IMR-90 (cell line): ENCODE measurements at regions not wholly inside any gene's neighbourhood (a gene's known extent, or its start where the extent isn't known, plus 50 kb on each side); places are given as distances from the start of the nearest gene placed in this dataset.

ENCODE experiments used
- ATAC-seq: fragments of 200-7000 bp; cut with Tn5 transposase; 2 replicates; pipeline ENCODE4 v1.9.1; 2020; ENCODE audit warnings: low read depth, mild to moderate bottlenecking, moderate library complexity
- BruUV-seq: library from RNA; stranded (reverse); fragments of 400-500 nt; replicated peaks from 2 replicates; lab custom pipeline; 2021; lab: Mats Ljungman, UMichigan
- CTCF ChIA-PET: fragments of 300-600 bp; formaldehyde crosslinking; extraction: SDS; loops from one replicate; lab custom pipeline; 2021; ENCODE audit warnings: antibody characterized with exemption; lab: Yijun Ruan, JAX
- POLR2A ChIA-PET: fragments of 300-600 bp; sonication (Branson Sonifier 250); formaldehyde crosslinking; loops from one replicate; lab custom pipeline; 2022; ENCODE audit warnings: antibody characterized with exemption; ENCODE audit not compliant: unreplicated experiment; lab: Charles Lee
- DNase-seq: peaks from one replicate; pipeline ENCODE4 v3.0.0; 2013
- H2AFZ ChIP-seq: replicated peaks from 2 replicates; pipeline ENCODE3; 2013; ENCODE audit warnings: low read length, mild to moderate bottlenecking; ENCODE audit not compliant: poor library complexity
- H2AK5ac ChIP-seq: 2 replicates; pipeline ENCODE4 v1.6.1; 2013; ENCODE audit warnings: low read depth, low read length, inconsistent platforms
- H2AK9ac ChIP-seq: replicated peaks from 2 replicates; pipeline ENCODE3; 2013; ENCODE audit warnings: mild to moderate bottlenecking, low read depth, low read length, moderate library complexity; ENCODE audit not compliant: poor library complexity
- H2BK120ac ChIP-seq: 2 replicates; pipeline ENCODE4 v1.6.1; 2013; ENCODE audit warnings: low read depth, low read length, inconsistent platforms
- H2BK15ac ChIP-seq: 3 replicates; pipeline ENCODE4 v1.6.1; 2013; ENCODE audit warnings: low read depth, low read length, inconsistent platforms
- H2BK20ac ChIP-seq: 2 replicates; pipeline ENCODE4 v1.6.1; 2013; ENCODE audit warnings: low read depth, mild to moderate bottlenecking, inconsistent platforms, low read length, moderate library complexity
- H2BK5ac ChIP-seq: 2 replicates; pipeline ENCODE4 v1.6.1; 2013; ENCODE audit warnings: mild to moderate bottlenecking, low read depth, low read length, inconsistent platforms; ENCODE audit not compliant: poor library complexity, severe bottlenecking
- H3K14ac ChIP-seq: replicated peaks from 2 replicates; pipeline ENCODE4 v1.6.1; 2013; ENCODE audit warnings: low read depth, low read length, inconsistent platforms
- H3K18ac ChIP-seq: 2 replicates; pipeline ENCODE4 v1.6.1; 2013; ENCODE audit warnings: low read depth, low read length, control low read depth
- H3K23ac ChIP-seq: 2 replicates; pipeline ENCODE4 v1.6.1; 2013; ENCODE audit warnings: low read depth, low read length, inconsistent platforms
- H3K27ac ChIP-seq: 2 replicates; pipeline ENCODE4 v1.5.1; 2013; ENCODE audit warnings: mild to moderate bottlenecking, control low read depth, low read length; ENCODE audit not compliant: insufficient read depth
- H3K27me3 ChIP-seq: 2 replicates; pipeline ENCODE4 v1.6.1; 2013; ENCODE audit warnings: low read length; ENCODE audit not compliant: control insufficient read depth, insufficient read depth
- H3K36me3 ChIP-seq: 2 replicates; pipeline ENCODE4 v1.6.1; 2013; ENCODE audit warnings: low read length, mixed read lengths; ENCODE audit not compliant: control insufficient read depth, insufficient read depth
- H3K4ac ChIP-seq: 2 replicates; pipeline ENCODE4 v1.6.1; 2013; ENCODE audit warnings: low read depth, low read length, inconsistent platforms
- H3K4me1 ChIP-seq: 2 replicates; pipeline ENCODE4 v1.6.1; 2013; ENCODE audit warnings: low read length, mixed read lengths; ENCODE audit not compliant: control insufficient read depth, insufficient read depth
- H3K4me2 ChIP-seq: 2 replicates; pipeline ENCODE4 v1.6.1; 2013; ENCODE audit warnings: low read depth, mild to moderate bottlenecking, control low read depth, low read length, moderate library complexity
- H3K4me3 ChIP-seq: 2 replicates; pipeline ENCODE4 v1.5.1; 2013; ENCODE audit warnings: low read depth, mild to moderate bottlenecking, control low read depth, low read length, moderate library complexity; ENCODE audit not compliant: insufficient read depth
- H3K56ac ChIP-seq: 2 replicates; pipeline ENCODE4 v1.6.1; 2013; ENCODE audit warnings: low read length, inconsistent platforms; ENCODE audit not compliant: insufficient read depth; ENCODE audit errors: extremely low read depth
- H3K79me1 ChIP-seq, 2 experiments: 2 replicates each; pipeline ENCODE4 v1.6.1; 2013; ENCODE audit warnings: low read length in 2 of 2, inconsistent platforms in 1 of 2, low read depth in 1 of 2
- H3K9ac ChIP-seq: 2 replicates; pipeline ENCODE4 v1.6.1; 2013; ENCODE audit warnings: low read depth, low read length, control low read depth
- H3K9me1 ChIP-seq: 2 replicates; pipeline ENCODE4 v1.6.1; 2013; ENCODE audit warnings: low read length, inconsistent platforms; ENCODE audit not compliant: insufficient read depth
- H3K9me3 ChIP-seq: 2 replicates; pipeline ENCODE4 v1.6.1; 2013; ENCODE audit warnings: low read length; ENCODE audit not compliant: control insufficient read depth, insufficient read depth
- H4K20me1 ChIP-seq: 2 replicates; pipeline ENCODE4 v1.6.1; 2013; ENCODE audit warnings: low read length, inconsistent platforms; ENCODE audit not compliant: insufficient read depth
- H4K5ac ChIP-seq: 2 replicates; pipeline ENCODE4 v1.6.1; 2013; ENCODE audit warnings: mild to moderate bottlenecking, low read depth, low read length, control low read depth
- H4K8ac ChIP-seq, 2 experiments: 2 replicates each; pipeline ENCODE4 v1.6.1; 2013; ENCODE audit warnings: low read depth in 2 of 2, low read length in 2 of 2, control low read depth in 1 of 2, inconsistent platforms in 1 of 2
- H4K91ac ChIP-seq: 2 replicates; pipeline ENCODE4 v1.6.1; 2013; ENCODE audit warnings: low read depth, low read length, inconsistent platforms; ENCODE audit not compliant: insufficient read depth
- BHLHE40 ChIP-seq: fragments of 150-350 bp; IDR thresholded peaks from 2 replicates; pipeline ENCODE4 v1.6.1; 2016; ENCODE audit warnings: mild to moderate bottlenecking, low read depth, low read length
- CEBPB ChIP-seq: IDR thresholded peaks from 2 replicates; pipeline ENCODE4 v1.6.1; 2012; ENCODE audit warnings: low read depth, low read length, improper control_type of control experiment
- CHD1 ChIP-seq: IDR thresholded peaks from 2 replicates; pipeline ENCODE4 v1.6.1; 2012; ENCODE audit warnings: low read depth, low read length, improper control_type of control experiment
- FOS ChIP-seq: fragments of 150-350 bp; IDR thresholded peaks from 2 replicates; pipeline ENCODE4 v1.6.1; 2016; ENCODE audit warnings: low read depth, low read length
- MAFK ChIP-seq: IDR thresholded peaks from 2 replicates; pipeline ENCODE4 v1.6.1; 2012; ENCODE audit warnings: low read depth, low read length, improper control_type of control experiment
- MAZ ChIP-seq: IDR thresholded peaks from 2 replicates; pipeline ENCODE4 v1.6.1; 2012; ENCODE audit warnings: low read depth, mild to moderate bottlenecking, low read length, improper control_type of control experiment, moderate library complexity, borderline replicate concordance
- MXI1 ChIP-seq: IDR thresholded peaks from 2 replicates; pipeline ENCODE4 v1.6.1; 2012; ENCODE audit warnings: low read depth, mild to moderate bottlenecking, low read length, moderate library complexity, borderline replicate concordance
- NFE2L2 ChIP-seq: fragments of 150-350 bp; IDR thresholded peaks from 2 replicates; pipeline ENCODE4 v1.6.1; 2016; ENCODE audit warnings: low read depth, mild to moderate bottlenecking, low read length
- POLR2A ChIP-seq: IDR thresholded peaks from 2 replicates; pipeline ENCODE4 v1.6.1; 2012; ENCODE audit warnings: mild to moderate bottlenecking, low read depth, low read length
- RAD21 ChIP-seq: IDR thresholded peaks from 2 replicates; pipeline ENCODE4 v1.6.1; 2012; ENCODE audit warnings: low read length, improper control_type of control experiment
- RCOR1 ChIP-seq: IDR thresholded peaks from 2 replicates; pipeline ENCODE4 v1.6.1; 2012; ENCODE audit warnings: mild to moderate bottlenecking, low read length, improper control_type of control experiment; ENCODE audit not compliant: insufficient replicate concordance
- RFX5 ChIP-seq: IDR thresholded peaks from 2 replicates; pipeline ENCODE4 v1.8.0; 2012; ENCODE audit warnings: low read depth, mild to moderate bottlenecking, low read length, moderate library complexity
- SMC3 ChIP-seq: fragments of 150-350 bp; IDR thresholded peaks from 2 replicates; pipeline ENCODE4 v1.6.1; 2016; ENCODE audit warnings: low read depth, mild to moderate bottlenecking, antibody characterized with exemption, low read length, moderate library complexity
- WGBS, 2 experiments: methylation state at CpG; one replicate each; pipeline versions ENCODE4 v1.1.5 to v1.1.7; 2013; ENCODE audit warnings: missing lambda C conversion rate in 2 of 2; ENCODE audit not compliant: insufficient read length in 1 of 2; ENCODE audit errors: extremely low coverage in 2 of 2; 5-methylcytosine and 5-hydroxymethylcytosine counted together
- dilution Hi-C: fragments of 300-500 bp; cut with HindIII; formaldehyde crosslinking; loops from one replicate; pipeline ENCODE4 v1.14.3; 2018; ENCODE audit warnings: low sequenced_read_pairs; ENCODE audit not compliant: unreplicated experiment
- in situ Hi-C: fragments of 300-500 bp; cut with MboI; formaldehyde crosslinking; loops from 3 replicates; pipeline ENCODE4 v1.14.3; 2019; ENCODE audit warnings: low sequenced_read_pairs, inconsistent platforms, mixed read lengths
- intact Hi-C: fragments of 100-400 bp; cut with micrococcal nuclease; formaldehyde crosslinking; loops from 2 replicates; pipeline ENCODE4 v1.10.0; 2022
- TF ChIP-seq, protein P1 (sequence below): fragments of 150-350 bp; IDR thresholded peaks from 2 replicates; pipeline ENCODE4 v1.6.1; 2016; ENCODE audit warnings: low read depth, mild to moderate bottlenecking, low read length, moderate library complexity, borderline replicate concordance
- TF ChIP-seq, protein P2 (sequence below): conservative IDR thresholded peaks from 2 replicates; pipeline ENCODE4 v1.5.1; 2012; ENCODE audit warnings: mild to moderate bottlenecking, low read depth, low read length, improper control_type of control experiment
- TF ChIP-seq, protein P3 (sequence below): fragments of 150-350 bp; IDR thresholded peaks from 2 replicates; pipeline ENCODE4 v1.6.1; 2017; ENCODE audit warnings: mild to moderate bottlenecking, antibody characterized with exemption, low read length, low read depth

DNA sequence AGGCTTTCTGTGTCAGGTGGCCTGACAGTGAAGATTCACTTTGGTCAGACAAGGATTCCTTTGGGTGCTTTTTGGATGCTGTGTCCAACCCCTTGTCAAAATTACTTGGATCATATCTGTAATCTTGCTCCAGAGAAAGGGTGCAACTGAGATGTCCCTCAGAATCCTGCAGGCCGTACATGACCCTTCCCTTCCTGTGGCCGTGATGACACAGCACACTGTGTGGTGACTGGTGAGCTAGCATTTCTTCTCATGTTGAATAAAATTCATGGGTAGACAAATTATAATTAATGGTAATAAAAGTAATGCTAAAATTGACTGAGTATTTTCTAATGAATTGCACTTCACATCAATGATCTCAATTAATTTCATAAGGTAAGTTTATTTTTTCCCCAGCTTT, 356.2 kb downstream of the LPIN1 start:
- ATAC-seq (no peak), DNase-seq (no peak)
- Histone ChIP-seq H3K27ac (no peak overlapping the region), H3K14ac (no peak overlapping the region), H3K4me2 (no peak overlapping the region), H3K4me3 (no peak overlapping the region), H4K8ac (no peak overlapping the region), H4K20me1 (no peaks in the 10 kb centered on the region), H2BK20ac (no peak overlapping the region), H3K79me1 (no peaks in the 10 kb centered on the region), H2AK9ac (no peak overlapping the region), H2BK15ac (no peak overlapping the region), H3K9me1 (no peaks in the 10 kb centered on the region), H3K27me3 (no peaks in the 10 kb centered on the region), H2AFZ (no peak overlapping the region), H2BK120ac (no peak overlapping the region), H2AK5ac (peak overlapping the region; percentile 44; the same call in 1 of the 2 replicates), H3K18ac (no peak overlapping the region), H3K4ac (no peak overlapping the region), H3K9ac (no peak overlapping the region), H3K56ac (no peak overlapping the region), H2BK5ac (no peak overlapping the region), H3K23ac (no peak overlapping the region), H4K91ac (no peak overlapping the region), H3K9me3 (no peaks in the 10 kb centered on the region), H4K5ac (no peak overlapping the region), H3K36me3 (no peaks in the 10 kb centered on the region), H3K4me1 (peaks cover under 1% of the 10 kb centered on the region)
- CTCF ChIA-PET, result interaction anchor here (0.8 kb wide), 1 partner anchor 615 kb away, joined by 3 read pairs; no protein-coding TSS in a partner anchor
- TF ChIP-seq BHLHE40 (no peak), RAD21 (no peak), MAZ (no peak), POLR2A (no peak), RFX5 (no peak), CEBPB (no peak), NFE2L2 (no peak), SMC3 (no peak), MXI1 (no peak), MAFK (no peak), CHD1 (no peak), FOS (no peak), RCOR1 (no peak)
- TF ChIP-seq, protein P1, sequence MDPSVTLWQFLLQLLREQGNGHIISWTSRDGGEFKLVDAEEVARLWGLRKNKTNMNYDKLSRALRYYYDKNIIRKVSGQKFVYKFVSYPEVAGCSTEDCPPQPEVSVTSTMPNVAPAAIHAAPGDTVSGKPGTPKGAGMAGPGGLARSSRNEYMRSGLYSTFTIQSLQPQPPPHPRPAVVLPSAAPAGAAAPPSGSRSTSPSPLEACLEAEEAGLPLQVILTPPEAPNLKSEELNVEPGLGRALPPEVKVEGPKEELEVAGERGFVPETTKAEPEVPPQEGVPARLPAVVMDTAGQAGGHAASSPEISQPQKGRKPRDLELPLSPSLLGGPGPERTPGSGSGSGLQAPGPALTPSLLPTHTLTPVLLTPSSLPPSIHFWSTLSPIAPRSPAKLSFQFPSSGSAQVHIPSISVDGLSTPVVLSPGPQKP, result no peak
- TF ChIP-seq, protein P2, sequence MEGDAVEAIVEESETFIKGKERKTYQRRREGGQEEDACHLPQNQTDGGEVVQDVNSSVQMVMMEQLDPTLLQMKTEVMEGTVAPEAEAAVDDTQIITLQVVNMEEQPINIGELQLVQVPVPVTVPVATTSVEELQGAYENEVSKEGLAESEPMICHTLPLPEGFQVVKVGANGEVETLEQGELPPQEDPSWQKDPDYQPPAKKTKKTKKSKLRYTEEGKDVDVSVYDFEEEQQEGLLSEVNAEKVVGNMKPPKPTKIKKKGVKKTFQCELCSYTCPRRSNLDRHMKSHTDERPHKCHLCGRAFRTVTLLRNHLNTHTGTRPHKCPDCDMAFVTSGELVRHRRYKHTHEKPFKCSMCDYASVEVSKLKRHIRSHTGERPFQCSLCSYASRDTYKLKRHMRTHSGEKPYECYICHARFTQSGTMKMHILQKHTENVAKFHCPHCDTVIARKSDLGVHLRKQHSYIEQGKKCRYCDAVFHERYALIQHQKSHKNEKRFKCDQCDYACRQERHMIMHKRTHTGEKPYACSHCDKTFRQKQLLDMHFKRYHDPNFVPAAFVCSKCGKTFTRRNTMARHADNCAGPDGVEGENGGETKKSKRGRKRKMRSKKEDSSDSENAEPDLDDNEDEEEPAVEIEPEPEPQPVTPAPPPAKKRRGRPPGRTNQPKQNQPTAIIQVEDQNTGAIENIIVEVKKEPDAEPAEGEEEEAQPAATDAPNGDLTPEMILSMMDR, result no peak
- TF ChIP-seq, protein P3, sequence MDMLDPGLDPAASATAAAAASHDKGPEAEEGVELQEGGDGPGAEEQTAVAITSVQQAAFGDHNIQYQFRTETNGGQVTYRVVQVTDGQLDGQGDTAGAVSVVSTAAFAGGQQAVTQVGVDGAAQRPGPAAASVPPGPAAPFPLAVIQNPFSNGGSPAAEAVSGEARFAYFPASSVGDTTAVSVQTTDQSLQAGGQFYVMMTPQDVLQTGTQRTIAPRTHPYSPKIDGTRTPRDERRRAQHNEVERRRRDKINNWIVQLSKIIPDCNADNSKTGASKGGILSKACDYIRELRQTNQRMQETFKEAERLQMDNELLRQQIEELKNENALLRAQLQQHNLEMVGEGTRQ, result no peak
- dilution Hi-C loops (no loop called here), intact Hi-C loops (no loop called here), in situ Hi-C loops (no loop called here)
- no CpG with 5 or more reads among the region's 2 CpGs for WGBS, 2 experiments
- POLR2A ChIA-PET, result no interaction called here
- no TSS peak for BruUV-seq
